ENCODE measurements at regions not wholly inside any gene's neighbourhood (a gene's known extent, or its start where the extent isn't known, plus 50 kb on each side); places are given as distances from the start of the nearest gene placed in this dataset.

- 92 to 93% (median 93%) methylated on average over 6 of the region's 6 CpGs for WGBS, 3 donors
- ATAC-seq (no peak), DNase-seq (no peak)
- Histone ChIP-seq H3K27me3 (ENCODE audit: insufficient read depth in 3 of 3, low read length in 2 of 3) (peaks cover 0 to 4% (median 3%) of the 10 kb centered on the region in 3 donors), H3K9me3 (no peaks in the 10 kb centered on the region), H3K4me1 (no peaks in the 10 kb centered on the region), H3K36me3 (ENCODE audit: insufficient read depth in 1 of 2, low read depth in 1 of 2) (no peaks in the 10 kb centered on the region), H3K27ac (no peak overlapping the region), H3K4me3 (no peak overlapping the region)
- intact Hi-C loops (cut with DNase I): no loop called here
- no peak for TF ChIP-seq CTCF (IDR thresholded peaks at IDR 0.05)
Observed at GRCh38 chr10:128884496-128885072, 582.5 kb upstream of the MGMT start.

GRCh38 chr10:128885573-128886555, 581.2 kb upstream of the MGMT start:
- DNase-seq (no peak), ATAC-seq (no peak)
- intact Hi-C loops (cut with DNase I): no loop called here
- Histone ChIP-seq H3K27ac (no peak overlapping the region), H3K27me3 (ENCODE audit: insufficient read depth in 3 of 3, low read length in 2 of 3) (peaks cover 0 to 4% (median 2%) of the 10 kb centered on the region in 3 donors), H3K4me3 (no peak overlapping the region), H3K4me1 (no peaks in the 10 kb centered on the region), H3K9me3 (no peaks in the 10 kb centered on the region), H3K36me3 (ENCODE audit: insufficient read depth in 1 of 2, low read depth in 1 of 2) (no peaks in the 10 kb centered on the region)
- TF ChIP-seq CTCF (IDR thresholded peaks at IDR 0.05): no peak
- 88 to 90% (median 90%) methylated on average over 22 of the region's 22 CpGs for WGBS, 3 donors

- H3K9me3 ChIP-seq: no peaks in the 10 kb centered on the region
- no peaks in the 10 kb centered on the region for H3K27me3 ChIP-seq (ENCODE audit: insufficient read depth in 3 of 3, low read length in 2 of 3)
- no peak for TF ChIP-seq CTCF (IDR thresholded peaks at IDR 0.05)
- intact Hi-C loops (cut with DNase I): no loop called here
- no peak overlapping the region for H3K4me3 ChIP-seq
- ATAC-seq (no peak), DNase-seq (no peak)
- no peaks in the 10 kb centered on the region for H3K36me3 ChIP-seq (ENCODE audit: insufficient read depth in 1 of 2, low read depth in 1 of 2)
- 88 to 91% (median 89%) methylated on average over 3 of the region's 3 CpGs for WGBS, 3 donors
- H3K27ac ChIP-seq: no peak overlapping the region
- no peaks in the 10 kb centered on the region for H3K4me1 ChIP-seq
Observed at GRCh38 chr10:128887856-128888255, 579.2 kb upstream of the MGMT start.

- no peaks in the 10 kb centered on the region for H3K27me3 ChIP-seq (ENCODE audit: insufficient read depth in 3 of 3, low read length in 2 of 3)
- no peaks in the 10 kb centered on the region for H3K36me3 ChIP-seq (ENCODE audit: insufficient read depth in 1 of 2, low read depth in 1 of 2)
- no peak overlapping the region for H3K4me3 ChIP-seq
- DNase-seq (no peak), ATAC-seq (no peak)
- 92 to 94% (median 93%) methylated on average over 4 of the region's 4 CpGs for WGBS, 3 donors
- intact Hi-C loops (cut with DNase I): no loop called here
- H3K9me3 ChIP-seq: no peaks in the 10 kb centered on the region
- no peaks in the 10 kb centered on the region for H3K4me1 ChIP-seq
- H3K27ac ChIP-seq: no peak overlapping the region
- no peak for TF ChIP-seq CTCF (IDR thresholded peaks at IDR 0.05)
Observed at GRCh38 chr10:128892005-128892404, 575.0 kb upstream of the MGMT start.
